Stimulated activated effector memory CD8-positive, alpha-beta T cell treated with anti-CD3 and anti-CD28 coated beads, Interleukin-12 subunit alpha, Interleukin-12 subunit beta, amount 100 ng/mL, for 72 hours (primary cell): ENCODE measurements at regions not wholly inside any gene's neighbourhood (a gene's known extent, or its start where the extent isn't known, plus 50 kb on each side); places are given as distances from the start of the nearest gene placed in this dataset.
"Not testable (repeated sequence)": the region's sequence is repeated elsewhere in the genome, so short reads cannot be mapped to it uniquely, and the experiment has no call there.

ENCODE experiments used
- ATAC-seq: fragments of 150-1000 bp; cut with Tn5 transposase; 2 replicates; pipeline ENCODE4 v1.10.0; 2021
- DNase-seq, 2 donors: peaks; one replicate each; pipeline ENCODE4 v3.0.0; 2021 to 2022; ENCODE audit warnings: low spot score in 2 of 2
- H3K27ac Mint-ChIP-seq: one replicate; pipeline ENCODE4 v1.8.0; 2022; ENCODE audit warnings: mild to moderate bottlenecking, mixed read lengths
- H3K36me3 Mint-ChIP-seq: one replicate; pipeline ENCODE4 v1.8.0; 2022; ENCODE audit warnings: mild to moderate bottlenecking, mixed read lengths
- H3K4me1 Mint-ChIP-seq: one replicate; pipeline ENCODE4 v1.8.0; 2022; ENCODE audit warnings: mixed read lengths
- H3K4me3 Mint-ChIP-seq: one replicate; pipeline ENCODE4 v1.8.0; 2022; ENCODE audit warnings: mild to moderate bottlenecking, mixed read lengths
- H3K9me3 Mint-ChIP-seq: one replicate; pipeline ENCODE4 v1.8.0; 2022; ENCODE audit warnings: mixed read lengths

GRCh38 chr19:30290805-30291204 lies 81.4 kb upstream of the ZNF536 start:
- ATAC-seq, H3K36me3 Mint-ChIP-seq, H3K9me3 Mint-ChIP-seq, H3K4me1 Mint-ChIP-seq, H3K4me3 Mint-ChIP-seq, H3K27ac Mint-ChIP-seq, DNase-seq: not testable (repeated sequence)

GRCh38 chr19:30293051-30293785 lies 79.0 kb upstream of the ZNF536 start:
- Mint-ChIP-seq H3K36me3 (no peaks in the 10 kb centered on the region), H3K27ac (no peak overlapping the region), H3K4me1 (no peaks in the 10 kb centered on the region), H3K4me3 (no peak overlapping the region), H3K9me3 (no peaks in the 10 kb centered on the region)
- ATAC-seq (no peak), DNase-seq (no peak)

DNA sequence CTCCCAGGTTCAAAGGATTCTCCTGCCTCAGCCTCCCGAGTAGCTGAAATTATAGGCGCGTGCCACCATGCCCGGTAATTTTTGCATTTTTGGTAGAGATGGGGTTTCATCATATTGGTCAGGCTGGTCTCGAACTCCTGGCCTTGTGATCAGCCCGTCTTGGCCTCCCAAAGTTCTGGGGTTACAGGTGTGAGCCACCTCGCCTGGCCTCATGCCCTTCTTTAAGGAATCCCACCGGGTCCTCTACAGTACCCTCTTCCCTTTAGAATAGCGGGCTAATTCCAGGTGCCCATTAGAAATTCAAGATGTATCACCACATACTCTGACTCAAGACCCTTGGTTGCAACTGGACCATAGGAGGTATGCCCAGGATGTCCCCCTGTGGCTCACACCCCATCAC lies 74.2 kb upstream of the ZNF536 start:
- H3K36me3 Mint-ChIP-seq = no peaks in the 10 kb centered on the region
- DNase-seq (no peak), ATAC-seq (no peak)
- H3K9me3 Mint-ChIP-seq = no peaks in the 10 kb centered on the region
- no peak overlapping the region for H3K4me3 Mint-ChIP-seq
- no peak overlapping the region for H3K27ac Mint-ChIP-seq
- no peaks in the 10 kb centered on the region for H3K4me1 Mint-ChIP-seq

DNA sequence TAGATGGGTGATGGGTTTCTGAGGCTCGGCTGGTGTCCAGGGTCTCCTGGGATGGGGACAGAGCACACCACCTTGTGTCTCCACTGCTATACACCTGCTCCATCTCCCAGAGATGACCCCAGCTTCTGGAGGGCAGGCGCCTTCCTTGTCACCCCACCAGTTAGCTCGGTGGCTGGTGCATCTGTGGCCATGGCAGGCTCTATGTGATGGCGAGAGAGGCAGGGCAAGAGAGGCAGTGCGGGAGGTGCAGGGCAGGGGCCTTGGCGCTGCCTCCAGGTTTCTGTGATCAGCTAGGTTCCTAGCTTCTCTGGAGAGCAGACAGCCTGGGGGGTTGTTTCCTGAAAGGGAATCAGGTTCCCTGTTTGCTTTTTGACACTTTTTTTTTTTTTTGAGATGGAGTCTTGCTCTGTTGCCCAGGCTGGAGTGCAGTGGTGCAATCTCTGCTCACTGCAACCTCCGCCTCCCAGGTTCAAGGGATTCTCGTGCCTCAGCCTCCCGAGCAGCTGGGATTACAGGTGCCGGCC lies 69.0 kb upstream of the ZNF536 start:
- Mint-ChIP-seq H3K36me3 (no peaks in the 10 kb centered on the region), H3K27ac (no peak overlapping the region), H3K4me3 (no peak overlapping the region), H3K9me3 (peaks cover 3% of the 10 kb centered on the region), H3K4me1 (no peaks in the 10 kb centered on the region)
- no peak for DNase-seq
- peak; percentile 24 for ATAC-seq

DNA sequence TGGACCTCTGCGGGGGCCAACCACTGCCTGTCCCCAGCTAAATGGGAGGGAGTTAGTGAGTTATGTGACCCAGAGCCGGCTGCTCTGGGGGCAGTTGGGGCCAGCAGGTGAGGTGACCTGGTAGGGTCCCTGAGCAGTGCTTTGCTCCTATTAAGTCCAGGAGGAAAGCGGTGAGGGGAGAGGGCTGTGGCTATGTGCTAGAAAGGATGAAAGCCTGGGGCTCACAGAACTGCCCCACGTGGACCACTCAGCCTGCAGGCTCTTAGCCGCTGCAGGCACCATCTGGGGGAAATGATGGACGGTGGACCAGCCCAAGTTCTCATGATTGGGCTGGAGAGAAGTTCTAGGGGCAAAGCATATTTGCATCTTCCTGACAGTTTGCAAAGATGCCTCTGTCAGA lies 67.6 kb upstream of the ZNF536 start:
- Mint-ChIP-seq H3K4me1 (no peaks in the 10 kb centered on the region), H3K9me3 (peaks cover 3% of the 10 kb centered on the region), H3K36me3 (no peaks in the 10 kb centered on the region), H3K27ac (no peak overlapping the region), H3K4me3 (no peak overlapping the region)
- DNase-seq (no peak), ATAC-seq (peak; percentile 6)

GRCh38 chr19:30305346-30306060 lies 66.7 kb upstream of the ZNF536 start:
- H3K4me1 Mint-ChIP-seq = no peaks in the 10 kb centered on the region
- DNase-seq (no peak), ATAC-seq (no peak)
- H3K9me3 Mint-ChIP-seq = peaks cover 3% of the 10 kb centered on the region
- H3K27ac Mint-ChIP-seq = no peak overlapping the region
- H3K4me3 Mint-ChIP-seq = no peak overlapping the region
- H3K36me3 Mint-ChIP-seq = no peaks in the 10 kb centered on the region

- no peaks in the 10 kb centered on the region for H3K4me1 Mint-ChIP-seq
- DNase-seq = no peak
- peaks cover 3% of the 10 kb centered on the region for H3K9me3 Mint-ChIP-seq
- ATAC-seq = no peak
- H3K4me3 Mint-ChIP-seq = no peak overlapping the region
- H3K27ac Mint-ChIP-seq = no peak overlapping the region
- no peaks in the 10 kb centered on the region for H3K36me3 Mint-ChIP-seq
Measured at GRCh38 chr19:30307191-30307974, 64.8 kb upstream of the ZNF536 start.

- H3K4me1 Mint-ChIP-seq = no peaks in the 10 kb centered on the region
- ATAC-seq = no peak
- DNase-seq = no peak
- no peaks in the 10 kb centered on the region for H3K36me3 Mint-ChIP-seq
- H3K27ac Mint-ChIP-seq = no peak overlapping the region
- peaks cover 3% of the 10 kb centered on the region for H3K9me3 Mint-ChIP-seq
- H3K4me3 Mint-ChIP-seq = no peak overlapping the region
Measured at GRCh38 chr19:30309176-30309575, 63.0 kb upstream of the ZNF536 start.

- no peaks in the 10 kb centered on the region for H3K4me1 Mint-ChIP-seq
- no peak overlapping the region for H3K27ac Mint-ChIP-seq
- H3K36me3 Mint-ChIP-seq = no peaks in the 10 kb centered on the region
- no peak for ATAC-seq
- DNase-seq = no peak
- no peak overlapping the region for H3K4me3 Mint-ChIP-seq
- H3K9me3 Mint-ChIP-seq = peaks cover 6% of the 10 kb centered on the region
Measured at GRCh38 chr19:30309905-30310601, 62.1 kb upstream of the ZNF536 start.

DNA sequence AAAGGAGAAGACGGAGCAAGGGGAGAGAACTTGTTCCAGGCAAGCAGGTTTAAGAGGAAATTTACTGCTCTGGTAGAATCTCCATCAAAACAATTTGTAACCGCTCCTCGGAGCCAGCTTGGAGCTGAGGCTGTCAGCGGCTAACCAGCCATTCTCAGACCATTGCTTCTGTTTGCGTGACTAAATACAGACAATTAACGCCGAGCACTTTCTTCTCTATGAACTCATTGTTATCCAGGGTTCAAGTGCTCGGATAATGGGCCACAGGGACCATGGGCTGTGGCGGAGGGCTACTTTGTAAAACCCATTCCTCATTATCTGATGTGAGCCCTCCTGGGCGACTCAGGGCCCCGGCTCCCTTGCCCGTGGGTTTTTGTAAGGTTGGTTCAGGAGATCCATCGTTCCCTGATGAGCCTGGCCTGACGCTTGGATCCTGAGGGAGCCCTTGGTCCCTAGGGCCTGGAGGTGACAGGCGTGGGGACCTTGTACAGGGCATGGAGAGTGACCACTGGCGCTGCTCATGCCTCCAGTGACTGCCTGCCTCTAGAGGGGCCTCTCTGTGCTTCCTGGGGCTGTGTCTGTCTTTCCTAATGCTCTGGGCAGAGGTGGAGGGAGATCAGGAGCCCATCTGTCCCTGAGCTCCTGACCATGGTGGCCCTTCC lies 61.5 kb upstream of the ZNF536 start:
- DNase-seq (no peak), ATAC-seq (no peak)
- no peaks in the 10 kb centered on the region for H3K36me3 Mint-ChIP-seq
- H3K4me1 Mint-ChIP-seq = no peaks in the 10 kb centered on the region
- H3K4me3 Mint-ChIP-seq = no peak overlapping the region
- peaks cover 8% of the 10 kb centered on the region for H3K9me3 Mint-ChIP-seq
- H3K27ac Mint-ChIP-seq = no peak overlapping the region

- no peak overlapping the region for H3K27ac Mint-ChIP-seq
- H3K4me1 Mint-ChIP-seq = no peaks in the 10 kb centered on the region
- DNase-seq = no peak
- ATAC-seq = no peak
- H3K36me3 Mint-ChIP-seq = no peaks in the 10 kb centered on the region
- H3K4me3 Mint-ChIP-seq = no peak overlapping the region
- peaks cover 8% of the 10 kb centered on the region for H3K9me3 Mint-ChIP-seq
Measured at GRCh38 chr19:30311911-30312310, 60.3 kb upstream of the ZNF536 start.

DNA sequence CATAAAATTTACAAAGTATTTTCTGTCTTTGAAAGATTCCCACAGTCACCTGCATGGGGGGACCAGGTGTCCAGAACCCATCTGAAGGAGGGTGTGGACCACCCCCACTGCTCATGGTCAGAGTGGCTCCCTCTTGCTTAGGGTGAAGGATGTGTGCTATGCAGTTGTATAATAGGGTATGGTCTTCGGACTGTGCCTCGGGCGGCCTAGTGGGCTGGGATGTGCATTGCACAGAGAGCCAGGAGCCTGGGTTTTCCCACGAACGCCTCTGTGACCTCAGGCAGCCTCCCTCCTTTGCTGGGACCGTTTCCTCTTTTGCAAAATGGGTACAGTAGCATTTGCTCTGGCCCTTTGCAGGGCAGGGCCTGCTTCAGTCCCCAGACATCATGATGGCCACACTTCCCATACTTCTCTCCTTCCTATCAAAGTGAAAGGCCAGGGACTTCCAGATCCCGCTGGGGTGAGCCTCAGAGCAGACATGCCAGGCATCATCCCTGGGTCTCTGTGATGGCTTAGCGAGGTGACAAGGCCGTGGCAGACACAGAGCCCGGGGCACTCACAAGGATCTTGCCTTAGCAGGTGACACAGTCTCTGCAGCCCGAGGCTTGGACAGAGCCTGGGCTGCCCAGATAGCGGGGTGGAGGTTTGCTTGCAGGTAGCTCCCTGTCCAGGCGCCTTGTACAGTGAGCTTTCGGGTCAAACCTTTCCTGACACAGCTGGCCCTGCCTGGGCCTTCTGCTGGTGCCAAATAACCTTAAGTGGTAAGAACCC lies 59.4 kb upstream of the ZNF536 start:
- Mint-ChIP-seq H3K27ac (no peak overlapping the region), H3K36me3 (no peaks in the 10 kb centered on the region), H3K4me3 (no peak overlapping the region), H3K4me1 (no peaks in the 10 kb centered on the region), H3K9me3 (peaks cover 8% of the 10 kb centered on the region)
- DNase-seq = no peak
- ATAC-seq = peak; percentile 31

- H3K9me3 Mint-ChIP-seq = peaks cover 4% of the 10 kb centered on the region
- ATAC-seq (no peak), DNase-seq (no peak)
- no peaks in the 10 kb centered on the region for H3K4me1 Mint-ChIP-seq
- no peak overlapping the region for H3K4me3 Mint-ChIP-seq
- no peak overlapping the region for H3K27ac Mint-ChIP-seq
- no peaks in the 10 kb centered on the region for H3K36me3 Mint-ChIP-seq
Measured at GRCh38 chr19:30313353-30313750, 58.8 kb upstream of the ZNF536 start.
